Mesendoderm (in vitro differentiated cells): ENCODE measurements at regions not wholly inside any gene's neighbourhood (a gene's known extent, or its start where the extent isn't known, plus 50 kb on each side); places are given as distances from the start of the nearest gene placed in this dataset.
A peak's percentile ranks its signal among the peaks of the same experiment; 100 is the strongest.
"Not testable (repeated sequence)": the region's sequence is repeated elsewhere in the genome, so short reads cannot be mapped to it uniquely, and the experiment has no call there.

Source experiments
- DNase-seq: peaks from one replicate; pipeline ENCODE4 v3.0.0; 2013
- H2AK5ac ChIP-seq: 2 replicates; pipeline ENCODE4 v1.6.1; 2013; ENCODE audit warnings: low read length, inconsistent platforms
- H2BK120ac ChIP-seq: 2 replicates; pipeline ENCODE4 v1.6.1; 2013; ENCODE audit warnings: low read depth, mild to moderate bottlenecking, low read length, moderate library complexity, mixed read lengths
- H2BK15ac ChIP-seq: replicated peaks from 2 replicates; pipeline ENCODE4 v1.6.1; 2013; ENCODE audit warnings: low read depth, mild to moderate bottlenecking, moderate library complexity
- H2BK5ac ChIP-seq: 2 replicates; pipeline ENCODE4 v1.6.1; 2013; ENCODE audit warnings: low read length, inconsistent platforms
- H3K18ac ChIP-seq: 2 replicates; pipeline ENCODE4 v1.6.1; 2013; ENCODE audit warnings: mild to moderate bottlenecking, low read length, mixed read lengths
- H3K23ac ChIP-seq: one replicate; pipeline ENCODE4 v1.6.1; 2013; ENCODE audit warnings: low read length
- H3K27ac ChIP-seq: 2 replicates; pipeline ENCODE4 v1.5.1; 2013; ENCODE audit warnings: low read depth, mild to moderate bottlenecking, inconsistent platforms, low read length, moderate library complexity
- H3K27me3 ChIP-seq: 2 replicates; pipeline ENCODE4 v1.6.1; 2013; ENCODE audit warnings: low read length, control low read depth, mild to moderate bottlenecking, inconsistent platforms; ENCODE audit not compliant: insufficient read depth, poor library complexity
- H3K36me3 ChIP-seq: 2 replicates; pipeline ENCODE4 v1.6.1; 2013; ENCODE audit warnings: low read length, inconsistent platforms; ENCODE audit not compliant: control insufficient read depth, insufficient read depth
- H3K4ac ChIP-seq: one replicate; pipeline ENCODE4 v1.6.1; 2013; ENCODE audit warnings: low read depth, mild to moderate bottlenecking, low read length, moderate library complexity
- H3K4me1 ChIP-seq: 2 replicates; pipeline ENCODE4 v1.6.1; 2013; ENCODE audit warnings: low read depth, low read length, inconsistent platforms; ENCODE audit not compliant: control insufficient read depth
- H3K4me2 ChIP-seq: 2 replicates; pipeline ENCODE4 v1.6.1; 2013; ENCODE audit warnings: low read length
- H3K4me3 ChIP-seq: 2 replicates; pipeline ENCODE4 v1.5.1; 2013; ENCODE audit warnings: mild to moderate bottlenecking, low read length
- H3K56ac ChIP-seq: one replicate; pipeline ENCODE4 v1.6.1; 2013; ENCODE audit warnings: low read length
- H3K79me1 ChIP-seq: 2 replicates; pipeline ENCODE4 v1.6.1; 2013; ENCODE audit warnings: low read length, inconsistent platforms
- H3K79me2 ChIP-seq: 2 replicates; pipeline ENCODE4 v1.6.1; 2013; ENCODE audit warnings: mild to moderate bottlenecking, low read length; ENCODE audit not compliant: control insufficient read depth, insufficient read depth
- H3K9ac ChIP-seq: 2 replicates; pipeline ENCODE4 v1.6.1; 2013; ENCODE audit warnings: low read length, inconsistent platforms
- H4K5ac ChIP-seq: one replicate; pipeline ENCODE4 v1.6.1; 2013; ENCODE audit warnings: low read length
- H4K8ac ChIP-seq: one replicate; pipeline ENCODE4 v1.6.1; 2013; ENCODE audit warnings: low read depth, mild to moderate bottlenecking, control low read depth, low read length, moderate library complexity
- WGBS: extraction: QIAGEN DNeasy Blood & Tissue Kit; methylation state at CpG from one replicate; pipeline ENCODE4 v1.1.7; 2013; ENCODE audit warnings: low lambda C conversion rate, missing lambda C conversion rate; ENCODE audit not compliant: insufficient coverage; ENCODE audit errors: extremely low coverage; 5-methylcytosine and 5-hydroxymethylcytosine counted together

- H3K23ac ChIP-seq, H3K9ac ChIP-seq, H3K79me2 ChIP-seq, H2AK5ac ChIP-seq, H3K18ac ChIP-seq, H3K79me1 ChIP-seq, H3K4me1 ChIP-seq, H3K4ac ChIP-seq, H3K4me2 ChIP-seq, H3K27ac ChIP-seq, H3K4me3 ChIP-seq, H2BK120ac ChIP-seq, H2BK15ac ChIP-seq, H3K56ac ChIP-seq, H4K5ac ChIP-seq, H3K27me3 ChIP-seq, H2BK5ac ChIP-seq, DNase-seq, H4K8ac ChIP-seq, H3K36me3 ChIP-seq: not testable (repeated sequence)
- no CpG with 5 or more reads among the region's 31 CpGs for WGBS
These were observed 101.6 kb downstream of the ZNF429 start for GRCh38 chr19:21607011-21607410.

GRCh38 chr19:21606326-21606725 lies 100.9 kb downstream of the ZNF429 start:
- not testable (repeated sequence) for H3K79me1 ChIP-seq, H3K4me2 ChIP-seq, H3K27me3 ChIP-seq, DNase-seq, H2AK5ac ChIP-seq, H3K79me2 ChIP-seq, H3K56ac ChIP-seq, H3K9ac ChIP-seq, H3K18ac ChIP-seq, H3K4me1 ChIP-seq, H4K5ac ChIP-seq, H2BK120ac ChIP-seq, H3K36me3 ChIP-seq, H3K27ac ChIP-seq, H4K8ac ChIP-seq, H2BK15ac ChIP-seq, H3K4me3 ChIP-seq, H2BK5ac ChIP-seq, H3K23ac ChIP-seq, H3K4ac ChIP-seq
- WGBS, result no CpG with 5 or more reads among the region's 5 CpGs

- Histone ChIP-seq H3K27ac (no peak overlapping the region), H2BK5ac (no peak overlapping the region), H3K79me1 (no peaks in the 10 kb centered on the region), H3K56ac (peak overlapping the region; percentile 34), H4K8ac (no peak overlapping the region), H2BK15ac (no peak overlapping the region), H2BK120ac (no peak overlapping the region), H3K79me2 (no peaks in the 10 kb centered on the region), H3K36me3 (no peaks in the 10 kb centered on the region), H3K18ac (no peak overlapping the region), H3K4me2 (no peak overlapping the region), H2AK5ac (no peak overlapping the region), H3K4ac (no peak overlapping the region), H3K9ac (peak overlapping the region; percentile 38), H4K5ac (no peak overlapping the region), H3K23ac (no peak overlapping the region), H3K4me3 (no peak overlapping the region), H3K4me1 (peaks cover 2% of the 10 kb centered on the region), H3K27me3 (no peaks in the 10 kb centered on the region)
- DNase-seq, result no peak
- no CpG with 5 or more reads among the region's 8 CpGs for WGBS
These were observed 99.6 kb downstream of the ZNF429 start for GRCh38 chr19:21604951-21605476.
